Adrenal gland (tissue), 5 donors: ENCODE measurements at regions not wholly inside any gene's neighbourhood (a gene's known extent, or its start where the extent isn't known, plus 50 kb on each side); places are given as distances from the start of the nearest gene placed in this dataset.

ENCODE experiments used
- CTCF ChIP-seq, 6 experiments: fragments of 450-650 bp in 4 of 6; fragments of 200-600 bp in 2 of 6; sonication (generic) in 1 of 6; IDR thresholded peaks; 1 replicate in 5 of 6; 2 replicates in 1 of 6; pipeline versions ENCODE4 v1.5.1 to v1.8.0; 2016 to 2021; ENCODE audit warnings: antibody characterized with exemption in 6 of 6, mild to moderate bottlenecking in 2 of 6, moderate library complexity in 1 of 6
- POLR2A ChIP-seq, 2 donors: fragments of 450-650 bp; IDR thresholded peaks; one replicate each; pipeline ENCODE4 v1.6.1; 2017; ENCODE audit warnings: antibody characterized with exemption in 2 of 2, mild to moderate bottlenecking in 2 of 2, moderate library complexity in 1 of 2
- donor health status: DM: no; HTN: no; CAD: no.

DNA sequence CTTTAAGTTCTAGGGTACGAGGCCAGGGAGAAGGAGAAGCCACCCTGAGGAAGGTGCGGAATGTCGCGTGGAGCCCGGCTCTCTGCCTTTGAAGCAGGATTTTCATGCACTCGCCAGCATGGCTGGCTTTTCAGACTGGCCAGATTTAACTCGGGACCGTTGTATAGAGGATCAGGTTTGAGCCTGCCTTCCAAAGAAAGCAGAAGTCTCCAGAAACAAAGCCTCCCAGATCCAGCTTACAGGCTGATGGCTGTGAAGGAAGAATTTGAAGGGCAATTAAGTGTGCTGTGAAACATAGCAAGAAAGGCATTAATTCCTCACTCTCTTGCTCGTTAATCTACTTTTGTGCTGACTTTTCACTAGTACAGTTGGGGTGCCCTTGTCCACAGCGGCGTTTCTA lies 140.2 kb downstream of the SOX1 start:
- no peak for TF ChIP-seq CTCF (IDR thresholded peaks at IDR 0.05)
- TF ChIP-seq POLR2A (IDR thresholded peaks at IDR 0.05): no peak
